C4-2B (cell line): ENCODE measurements at regions not wholly inside any gene's neighbourhood (a gene's known extent, or its start where the extent isn't known, plus 50 kb on each side); places are given as distances from the start of the nearest gene placed in this dataset.

ENCODE experiments used
- ZFX ChIP-seq: fragments of 450-650 bp; IDR thresholded peaks from 2 replicates; pipeline ENCODE4 v1.6.1; 2017
- TF ChIP-seq, protein P1 (sequence below): fragments of 450-650 bp; conservative IDR thresholded peaks from 2 replicates; pipeline ENCODE4 v1.5.1; 2017; ENCODE audit warnings: mild to moderate bottlenecking

DNA sequence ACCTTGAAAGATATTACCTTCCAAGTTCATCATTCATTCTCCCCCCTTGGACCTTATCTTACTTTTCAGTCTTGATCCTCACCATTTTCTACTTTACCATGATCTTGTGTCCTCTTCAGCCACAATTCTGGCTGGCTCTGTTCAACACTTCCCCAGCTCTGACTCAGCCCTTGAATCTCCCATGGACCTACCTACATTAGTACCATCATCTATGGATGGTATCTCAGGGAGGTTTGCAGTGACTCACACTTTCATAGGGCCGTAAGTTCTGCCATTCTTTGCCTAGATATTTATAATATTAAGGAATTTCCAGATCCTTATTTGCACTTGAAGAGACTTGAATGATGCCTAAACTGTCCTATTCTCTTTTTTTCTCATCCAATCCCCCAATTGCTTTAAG is 213.7 kb upstream of the RORA start:
- TF ChIP-seq, protein P1, sequence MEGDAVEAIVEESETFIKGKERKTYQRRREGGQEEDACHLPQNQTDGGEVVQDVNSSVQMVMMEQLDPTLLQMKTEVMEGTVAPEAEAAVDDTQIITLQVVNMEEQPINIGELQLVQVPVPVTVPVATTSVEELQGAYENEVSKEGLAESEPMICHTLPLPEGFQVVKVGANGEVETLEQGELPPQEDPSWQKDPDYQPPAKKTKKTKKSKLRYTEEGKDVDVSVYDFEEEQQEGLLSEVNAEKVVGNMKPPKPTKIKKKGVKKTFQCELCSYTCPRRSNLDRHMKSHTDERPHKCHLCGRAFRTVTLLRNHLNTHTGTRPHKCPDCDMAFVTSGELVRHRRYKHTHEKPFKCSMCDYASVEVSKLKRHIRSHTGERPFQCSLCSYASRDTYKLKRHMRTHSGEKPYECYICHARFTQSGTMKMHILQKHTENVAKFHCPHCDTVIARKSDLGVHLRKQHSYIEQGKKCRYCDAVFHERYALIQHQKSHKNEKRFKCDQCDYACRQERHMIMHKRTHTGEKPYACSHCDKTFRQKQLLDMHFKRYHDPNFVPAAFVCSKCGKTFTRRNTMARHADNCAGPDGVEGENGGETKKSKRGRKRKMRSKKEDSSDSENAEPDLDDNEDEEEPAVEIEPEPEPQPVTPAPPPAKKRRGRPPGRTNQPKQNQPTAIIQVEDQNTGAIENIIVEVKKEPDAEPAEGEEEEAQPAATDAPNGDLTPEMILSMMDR: no peak
- no peak for TF ChIP-seq ZFX
